Skeletal muscle satellite cell (primary cell): ENCODE measurements at regions not wholly inside any gene's neighbourhood (a gene's known extent, or its start where the extent isn't known, plus 50 kb on each side); places are given as distances from the start of the nearest gene placed in this dataset.

Experiments used
- H3K27me3 ChIP-seq: 2 replicates; pipeline ENCODE4 v1.7.0; 2013; ENCODE audit warnings: low read length; ENCODE audit not compliant: control insufficient read depth, insufficient read depth
- H3K36me3 ChIP-seq: 2 replicates; pipeline ENCODE4 v1.7.0; 2013; ENCODE audit warnings: mild to moderate bottlenecking, control low read depth, low read length; ENCODE audit not compliant: insufficient read depth
- H3K4me1 ChIP-seq: 2 replicates; pipeline ENCODE4 v1.7.0; 2013; ENCODE audit warnings: low read length; ENCODE audit not compliant: control insufficient read depth, insufficient read depth
- H3K4me2 ChIP-seq: 2 replicates; pipeline ENCODE4 v1.7.0; 2013; ENCODE audit warnings: mild to moderate bottlenecking, low read length
- H3K4me3 ChIP-seq: 2 replicates; pipeline ENCODE4 v1.7.0; 2013; ENCODE audit warnings: low read length
- H3K9ac ChIP-seq: 2 replicates; pipeline ENCODE4 v1.7.0; 2013; ENCODE audit warnings: mild to moderate bottlenecking, low read depth, low read length, moderate library complexity
- H3K9me3 ChIP-seq: replicated peaks from 2 replicates; pipeline ENCODE4 v1.7.0; 2013; ENCODE audit warnings: mild to moderate bottlenecking, control low read depth, low read length

GRCh38 chr13:47184321-47184720, 287.5 kb upstream of the HTR2A start:
- H3K27me3 ChIP-seq = no peaks in the 10 kb centered on the region
- H3K9ac ChIP-seq = no peak overlapping the region
- H3K9me3 ChIP-seq = no peaks in the 10 kb centered on the region
- no peak overlapping the region for H3K4me2 ChIP-seq
- H3K4me1 ChIP-seq = peaks cover 9% of the 10 kb centered on the region
- no peak overlapping the region for H3K4me3 ChIP-seq
- no peaks in the 10 kb centered on the region for H3K36me3 ChIP-seq

DNA sequence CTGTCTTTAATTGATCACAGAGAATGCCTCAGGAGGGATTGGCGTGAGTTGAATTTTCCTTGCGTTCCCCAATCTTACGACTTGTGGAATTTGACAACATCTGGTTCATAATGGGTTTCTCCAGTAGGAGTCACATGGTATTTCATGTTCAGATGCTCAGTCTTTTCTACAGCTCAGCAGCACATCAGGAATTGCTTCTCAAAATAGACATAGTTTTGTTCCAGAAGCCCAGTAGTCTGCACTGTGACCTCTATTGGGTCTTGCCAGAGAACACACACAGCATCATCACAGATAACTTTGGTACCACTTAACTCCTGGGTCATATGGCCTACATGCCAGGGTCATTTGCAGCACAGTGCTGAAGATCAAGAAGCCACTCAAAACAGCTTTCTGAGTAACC, 282.5 kb upstream of the HTR2A start:
- peaks cover 16% of the 10 kb centered on the region for H3K4me1 ChIP-seq
- no peak overlapping the region for H3K4me3 ChIP-seq
- H3K36me3 ChIP-seq = no peaks in the 10 kb centered on the region
- H3K9me3 ChIP-seq = no peaks in the 10 kb centered on the region
- no peak overlapping the region for H3K9ac ChIP-seq
- no peak overlapping the region for H3K4me2 ChIP-seq
- no peaks in the 10 kb centered on the region for H3K27me3 ChIP-seq

GRCh38 chr13:47178090-47178950, 281.5 kb upstream of the HTR2A start:
- no peak overlapping the region for H3K4me2 ChIP-seq
- no peak overlapping the region for H3K9ac ChIP-seq
- peaks cover 16% of the 10 kb centered on the region for H3K4me1 ChIP-seq
- no peaks in the 10 kb centered on the region for H3K36me3 ChIP-seq
- no peaks in the 10 kb centered on the region for H3K9me3 ChIP-seq
- no peaks in the 10 kb centered on the region for H3K27me3 ChIP-seq
- H3K4me3 ChIP-seq = no peak overlapping the region

DNA sequence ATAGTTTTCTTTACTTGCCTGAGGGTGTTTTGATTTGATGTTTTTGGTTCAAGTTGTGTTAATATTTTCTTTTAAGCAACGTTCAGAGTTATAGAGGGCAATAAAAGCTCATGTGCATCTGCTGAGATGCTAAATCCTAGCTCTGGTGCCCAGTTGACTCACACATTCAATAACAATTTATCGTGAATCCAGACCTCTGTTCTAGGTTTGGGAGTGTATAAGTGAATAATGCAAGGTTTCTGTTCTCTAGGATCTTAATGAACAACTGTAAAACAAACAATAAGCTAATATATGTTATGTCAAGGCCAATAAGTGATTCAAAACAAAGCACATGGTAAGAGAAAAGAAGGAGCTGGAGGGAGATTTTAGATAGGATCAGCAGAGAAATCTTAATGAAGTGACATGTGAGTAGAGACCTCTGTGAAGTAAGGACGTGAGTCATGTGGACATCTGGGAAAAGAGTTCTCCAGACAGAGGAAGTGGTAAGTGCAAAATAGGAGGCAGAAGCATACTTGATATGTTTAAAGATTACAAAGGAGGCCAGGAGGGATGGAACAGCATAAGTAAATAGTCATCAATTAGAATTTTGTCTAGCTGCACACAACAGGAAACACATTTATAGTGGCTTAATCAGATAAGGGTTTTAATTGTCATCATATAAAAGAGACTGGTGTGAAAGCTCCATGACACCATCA, 278.5 kb upstream of the HTR2A start:
- peak overlapping the region; percentile 70 for H3K4me2 ChIP-seq
- H3K4me1 ChIP-seq = peaks cover 16% of the 10 kb centered on the region
- H3K27me3 ChIP-seq = no peaks in the 10 kb centered on the region
- no peak overlapping the region for H3K4me3 ChIP-seq
- no peaks in the 10 kb centered on the region for H3K36me3 ChIP-seq
- H3K9ac ChIP-seq = no peak overlapping the region
- no peaks in the 10 kb centered on the region for H3K9me3 ChIP-seq

DNA sequence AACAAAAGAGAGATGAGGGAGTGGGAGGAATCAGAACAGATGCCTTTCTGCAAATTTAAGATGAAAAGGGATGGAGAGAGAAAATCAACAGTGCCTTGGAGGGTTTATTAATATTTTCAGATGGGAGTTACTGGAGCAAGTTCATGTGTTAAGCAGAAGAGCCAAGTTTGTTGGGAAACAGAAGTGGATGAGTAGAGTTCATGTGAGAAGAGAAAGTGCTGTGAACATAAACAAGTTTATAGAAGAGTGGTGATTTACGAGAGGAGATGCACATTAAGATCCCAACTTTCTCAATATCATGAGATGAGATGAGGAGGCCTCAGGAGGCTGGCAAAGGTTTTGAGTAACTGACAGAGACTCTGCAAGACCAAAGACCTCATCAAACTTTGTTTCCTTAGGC, 274.1 kb upstream of the HTR2A start:
- no peak overlapping the region for H3K4me2 ChIP-seq
- no peaks in the 10 kb centered on the region for H3K36me3 ChIP-seq
- H3K4me1 ChIP-seq = peaks cover 24% of the 10 kb centered on the region
- no peak overlapping the region for H3K4me3 ChIP-seq
- no peaks in the 10 kb centered on the region for H3K9me3 ChIP-seq
- H3K27me3 ChIP-seq = no peaks in the 10 kb centered on the region
- no peak overlapping the region for H3K9ac ChIP-seq

DNA sequence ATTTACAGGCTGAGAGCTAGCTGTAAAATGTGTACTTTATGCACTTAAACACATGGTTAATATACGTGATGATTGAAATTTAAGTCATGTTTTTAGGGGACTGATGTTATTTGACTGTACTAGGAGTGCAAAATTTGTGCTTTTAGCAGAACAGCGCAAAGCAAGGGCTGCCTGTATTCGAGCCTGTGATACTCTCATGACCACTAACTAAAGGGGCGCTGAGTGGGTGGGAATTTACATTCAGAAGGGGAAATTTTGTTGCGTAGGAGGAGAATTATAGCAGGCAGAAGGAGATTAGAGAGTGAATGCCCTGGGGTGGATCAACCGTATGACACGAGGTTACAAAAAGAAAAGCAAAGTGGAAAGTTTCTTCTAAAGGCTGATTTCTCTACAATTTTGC, 271.8 kb upstream of the HTR2A start:
- H3K36me3 ChIP-seq = no peaks in the 10 kb centered on the region
- peaks cover 11% of the 10 kb centered on the region for H3K4me1 ChIP-seq
- no peak overlapping the region for H3K9ac ChIP-seq
- peak overlapping the region; percentile 35 for H3K4me2 ChIP-seq
- no peaks in the 10 kb centered on the region for H3K9me3 ChIP-seq
- no peak overlapping the region for H3K4me3 ChIP-seq
- no peaks in the 10 kb centered on the region for H3K27me3 ChIP-seq

DNA sequence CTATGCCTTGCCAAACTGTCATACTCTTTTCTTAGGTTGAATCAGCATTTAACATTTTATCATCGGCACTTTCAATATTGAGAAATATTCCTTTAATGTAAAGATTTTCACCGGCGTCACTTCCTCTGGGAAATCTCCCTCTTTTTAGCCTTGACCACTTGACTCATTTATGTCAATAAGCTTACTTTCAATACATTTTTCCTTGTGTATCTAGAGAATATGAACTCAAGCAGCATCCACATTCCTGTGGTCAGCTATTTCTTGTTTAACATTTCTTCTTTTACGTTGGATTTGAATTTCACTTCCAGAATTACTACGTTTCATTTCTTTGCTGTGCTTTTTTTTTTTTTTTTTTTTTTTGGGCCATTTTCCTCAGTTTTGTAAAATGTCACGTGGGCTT, 271.2 kb upstream of the HTR2A start:
- Histone ChIP-seq H3K4me2 (peak overlapping the region; percentile 35), H3K4me3 (peak overlapping the region; percentile 0), H3K9ac (no peak overlapping the region), H3K9me3 (no peaks in the 10 kb centered on the region), H3K36me3 (no peaks in the 10 kb centered on the region), H3K27me3 (no peaks in the 10 kb centered on the region), H3K4me1 (peaks cover 11% of the 10 kb centered on the region)

- Histone ChIP-seq H3K9me3 (no peaks in the 10 kb centered on the region), H3K27me3 (no peaks in the 10 kb centered on the region), H3K4me3 (no peak overlapping the region), H3K9ac (no peak overlapping the region), H3K4me2 (no peak overlapping the region), H3K36me3 (no peaks in the 10 kb centered on the region), H3K4me1 (peaks cover 11% of the 10 kb centered on the region)
Measured at GRCh38 chr13:47166336-47166735, 269.5 kb upstream of the HTR2A start.

- Histone ChIP-seq H3K9me3 (no peaks in the 10 kb centered on the region), H3K9ac (no peak overlapping the region), H3K36me3 (no peaks in the 10 kb centered on the region), H3K4me1 (no peaks in the 10 kb centered on the region), H3K4me2 (no peak overlapping the region), H3K27me3 (no peaks in the 10 kb centered on the region), H3K4me3 (no peak overlapping the region)
Measured at GRCh38 chr13:47159853-47160550, 263.1 kb upstream of the HTR2A start.

DNA sequence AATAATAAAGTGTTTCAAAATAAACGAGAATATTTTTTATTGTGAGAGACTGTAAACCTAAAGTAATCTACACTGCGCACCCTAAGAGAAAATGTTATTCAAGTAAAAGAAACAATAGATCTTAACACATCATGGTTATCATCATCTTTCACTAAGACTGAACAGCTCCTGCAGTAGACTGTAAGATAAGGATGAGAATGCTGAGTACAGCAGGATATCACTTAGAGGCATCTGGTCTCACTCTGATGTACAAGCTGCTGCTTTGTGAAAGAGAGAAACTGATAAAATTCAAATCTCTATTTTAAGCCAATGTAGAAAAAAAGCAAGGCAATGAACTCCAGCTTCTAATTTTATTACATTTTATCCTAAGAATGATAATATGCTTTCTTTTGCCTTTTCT, 261.7 kb upstream of the HTR2A start:
- H3K27me3 ChIP-seq = no peaks in the 10 kb centered on the region
- no peaks in the 10 kb centered on the region for H3K36me3 ChIP-seq
- no peak overlapping the region for H3K4me3 ChIP-seq
- no peaks in the 10 kb centered on the region for H3K4me1 ChIP-seq
- no peak overlapping the region for H3K9ac ChIP-seq
- no peak overlapping the region for H3K4me2 ChIP-seq
- H3K9me3 ChIP-seq = no peaks in the 10 kb centered on the region

DNA sequence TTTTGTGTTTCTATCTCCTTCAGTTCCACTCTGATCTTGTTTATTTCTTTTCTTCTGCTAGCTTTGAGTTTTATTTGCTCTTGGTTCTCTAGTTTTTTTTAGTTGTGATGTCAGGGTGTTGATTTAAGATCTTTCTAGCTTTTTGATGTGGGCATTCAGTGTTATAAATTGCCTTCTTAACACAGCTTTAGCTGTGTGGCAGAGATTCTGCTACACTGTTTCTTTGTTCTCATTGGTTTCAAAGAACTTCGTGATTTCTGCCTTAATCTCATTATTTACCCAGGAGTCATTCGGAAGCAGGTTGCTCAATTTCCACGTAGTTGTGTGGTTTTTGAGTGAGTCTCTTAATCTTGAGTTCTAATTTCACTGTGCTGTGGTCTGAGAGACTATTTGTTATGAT, 251.7 kb upstream of the HTR2A start:
- Histone ChIP-seq H3K4me3 (no peak overlapping the region), H3K4me1 (no peaks in the 10 kb centered on the region), H3K4me2 (no peak overlapping the region), H3K9me3 (no peaks in the 10 kb centered on the region), H3K27me3 (no peaks in the 10 kb centered on the region), H3K36me3 (no peaks in the 10 kb centered on the region), H3K9ac (no peak overlapping the region)
